K562 (cell line): ENCODE measurements at regions not wholly inside any gene's neighbourhood (a gene's known extent, or its start where the extent isn't known, plus 50 kb on each side); places are given as distances from the start of the nearest gene placed in this dataset.
A peak's percentile ranks its signal among the peaks of the same experiment; 100 is the strongest.

Source experiments
- ATF3 ChIP-seq, 2 experiments: fragments of 450-650 bp in 1 of 2; sonication (generic) in 1 of 2; formaldehyde crosslinking in 1 of 2; IDR thresholded peaks in 1 of 2; conservative IDR thresholded peaks in 1 of 2; 2 replicates each; pipeline versions ENCODE4 v1.6.1 to v1.8.1; 2016 to 2023; ENCODE audit warnings: mild to moderate bottlenecking in 2 of 2, moderate library complexity in 2 of 2, inconsistent platforms in 1 of 2, missing genetic modification reagents in 1 of 2
- BRCA1 ChIP-seq, 2 experiments: fragments of 450-650 bp in 1 of 2; sonication (generic) in 1 of 2; formaldehyde crosslinking in 1 of 2; IDR thresholded peaks; 2 replicates each; pipeline versions ENCODE4 v1.5.0 to v1.6.1; 2017 to 2020; ENCODE audit warnings: mild to moderate bottlenecking in 1 of 2, missing genetic modification reagents in 1 of 2
- BRF2 ChIP-seq: IDR thresholded peaks from 3 replicates; pipeline ENCODE4 v1.6.1; 2011; ENCODE audit warnings: borderline replicate concordance, mild to moderate bottlenecking; ENCODE audit not compliant: insufficient read length, insufficient read depth
- E2F5 ChIP-seq: sonication (generic); formaldehyde crosslinking; IDR thresholded peaks from 2 replicates; pipeline ENCODE4 v1.8.0; 2022; ENCODE audit warnings: mild to moderate bottlenecking, missing genetic modification reagents
- FOXA3 ChIP-seq, 2 experiments: fragments of 450-650 bp in 1 of 2; sonication (generic) in 1 of 2; formaldehyde crosslinking; IDR thresholded peaks in 1 of 2; conservative IDR thresholded peaks in 1 of 2; 2 replicates each; pipeline versions ENCODE4 v1.4.0 to v1.8.0; 2020 to 2022; ENCODE audit warnings: mild to moderate bottlenecking in 2 of 2, missing genetic modification reagents in 1 of 2
- HMG20B ChIP-seq: fragments of 250-450 bp; sonication (Bioruptor Pico); IDR thresholded peaks from 2 replicates; pipeline ENCODE4 v1.5.0; 2021; ENCODE audit warnings: mild to moderate bottlenecking
- MYBL2 ChIP-seq, 2 experiments: fragments of 450-650 bp in 1 of 2; sonication (generic) in 1 of 2; formaldehyde crosslinking in 1 of 2; IDR thresholded peaks; 2 replicates each; pipeline versions ENCODE4 v1.6.1 to v1.8.1; 2017 to 2022; ENCODE audit warnings: borderline replicate concordance in 1 of 2, inconsistent platforms in 1 of 2, low read depth in 1 of 2, mild to moderate bottlenecking in 1 of 2, missing genetic modification reagents in 1 of 2, moderate library complexity in 1 of 2
- NFRKB ChIP-seq: fragments of 450-650 bp; IDR thresholded peaks from 2 replicates; pipeline ENCODE4 v1.6.1; 2016; ENCODE audit warnings: low read depth
- PHF8 ChIP-seq: fragments of 200-600 bp; sonication (generic); IDR thresholded peaks from 2 replicates; pipeline ENCODE4 v1.6.1; 2012; ENCODE audit warnings: mixed run types, mild to moderate bottlenecking, inconsistent platforms, low read length, moderate library complexity, borderline replicate concordance
- SIX5 ChIP-seq, 2 experiments: IDR thresholded peaks; 2 replicates each; pipeline ENCODE4 v1.6.1; 2011; ENCODE audit warnings: low read length in 2 of 2, borderline replicate concordance in 1 of 2, low read depth in 1 of 2, mild to moderate bottlenecking in 1 of 2, moderate library complexity in 1 of 2; ENCODE audit not compliant: insufficient read depth in 1 of 2
- SOX6 ChIP-seq: fragments of 450-650 bp; IDR thresholded peaks from 2 replicates; pipeline ENCODE4 v1.6.1; 2014; ENCODE audit warnings: mild to moderate bottlenecking
- SRSF3 ChIP-seq: fragments of 200-400 bp; formaldehyde crosslinking; IDR thresholded peaks from 2 replicates; pipeline ENCODE4 v1.6.1; 2016; ENCODE audit warnings: mild to moderate bottlenecking, low read length, moderate library complexity; ENCODE audit not compliant: insufficient read depth
- SRSF9 ChIP-seq: fragments of 200-400 bp; formaldehyde crosslinking; IDR thresholded peaks from 2 replicates; pipeline ENCODE4 v1.6.1; 2017; ENCODE audit warnings: low read depth, low read length, borderline replicate concordance
- TAF1 ChIP-seq: IDR thresholded peaks from 2 replicates; pipeline ENCODE4 v1.6.1; 2011; ENCODE audit warnings: mild to moderate bottlenecking, low read length, moderate library complexity; ENCODE audit not compliant: insufficient read depth, control insufficient read depth, severe bottlenecking; ENCODE audit errors: extremely low read depth
- TCF7L2 ChIP-seq: fragments of 150-350 bp; IDR thresholded peaks from 2 replicates; pipeline ENCODE4 v1.6.1; 2016; ENCODE audit warnings: low read depth, mild to moderate bottlenecking, low read length, moderate library complexity
- TRIM24 ChIP-seq, 2 experiments: fragments of 450-650 bp; IDR thresholded peaks; 2 replicates each; pipeline ENCODE4 v1.6.1; 2016
- ZC3H8 ChIP-seq: fragments of 450-650 bp; IDR thresholded peaks from 2 replicates; pipeline ENCODE4 v1.6.1; 2017
- ZNF609 ChIP-seq: sonication (generic); formaldehyde crosslinking; IDR thresholded peaks from 2 replicates; pipeline ENCODE4 v1.8.1; 2023; ENCODE audit warnings: missing genetic modification reagents, mild to moderate bottlenecking, borderline replicate concordance

GRCh38 chr13:50081679-50082425 lies 66.6 kb downstream of the KCNRG start (continued):
- TF ChIP-seq ZNF609 (CRISPR knock-in tag) (no peak), E2F5 (CRISPR knock-in tag) (no peak), MYBL2 (IDR thresholded peaks at IDR 0.05; ENCODE audit: low read depth) (peak; percentile 92), MYBL2 (CRISPR knock-in tag; IDR thresholded peaks at IDR 0.05; ENCODE audit: borderline replicate concordance) (no peak; the same call in 1 of the 2 replicates), FOXA3 (CRISPR knock-in tag; conservative IDR thresholded peaks at IDR 0.05 in 1 of 2, IDR thresholded peaks at IDR 0.05 in 1 of 2) (0 out of 4 replicates have a peak, but pooled peaks of 1 of the 2 experiments have one; percentile 41), SIX5 (IDR thresholded peaks at IDR 0.05; ENCODE audit: borderline replicate concordance in 1 of 2, insufficient read depth in 1 of 2, low read depth in 1 of 2, low read length in 2 of 2) (no peak), TCF7L2 (no peak; the same call in 1 of the 2 replicates), BRCA1 (IDR thresholded peaks at IDR 0.05) (no peak), BRCA1 (CRISPR knock-in tag; IDR thresholded peaks at IDR 0.05) (no peak), HMG20B (CRISPR knock-in tag) (no peak), TRIM24 (IDR thresholded peaks at IDR 0.05) (peak in 1 of 2 experiments; percentile 16; a peak in 3 of 4 replicates), NFRKB (peak; percentile 90), SRSF9 (no peak), BRF2 (no peak), TAF1 (peak; percentile 54), SRSF3 (peak; percentile 65), ZC3H8 (no peak), SOX6 (no peak), PHF8 (peak; percentile 50; the same call in 1 of the 2 replicates), ATF3 (IDR thresholded peaks at IDR 0.05) (no peak; the same call in 1 of the 2 replicates), ATF3 (CRISPR knock-in tag; conservative IDR thresholded peaks at IDR 0.05) (no peak)
